ENCODE measurements at regions not wholly inside any gene's neighbourhood (a gene's known extent, or its start where the extent isn't known, plus 50 kb on each side); places are given as distances from the start of the nearest gene placed in this dataset.
A peak's percentile ranks its signal among the peaks of the same experiment; 100 is the strongest.

DNA sequence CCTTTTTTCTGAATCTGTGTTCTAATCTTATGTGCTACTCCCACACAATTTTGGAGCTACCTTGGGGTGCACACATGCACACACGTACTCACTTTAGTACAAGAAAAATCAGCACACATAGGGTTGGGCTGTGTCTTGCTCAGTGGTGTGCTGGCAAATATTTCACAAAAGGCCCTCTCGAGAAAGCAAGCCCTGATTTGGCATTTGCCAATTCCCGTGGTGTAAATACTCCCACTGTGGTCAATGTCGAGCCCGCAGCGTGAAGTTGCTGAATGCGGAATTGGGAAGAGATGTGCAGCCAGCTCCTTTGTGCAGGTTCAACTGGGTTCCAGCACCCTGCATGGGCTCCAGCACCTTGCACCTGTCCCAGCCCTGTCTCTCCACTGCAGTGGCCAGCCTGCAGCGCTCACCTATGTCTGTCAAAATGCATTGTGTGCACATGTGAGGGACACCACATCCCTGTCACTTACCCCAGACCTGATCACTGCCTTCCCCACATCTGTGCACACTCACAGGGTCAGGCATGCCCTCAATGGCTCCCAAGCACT is 78.4 kb upstream of the WNT4 start:
- no peak for DNase-seq (ENCODE audit: low read depth, low spot score)

DNA sequence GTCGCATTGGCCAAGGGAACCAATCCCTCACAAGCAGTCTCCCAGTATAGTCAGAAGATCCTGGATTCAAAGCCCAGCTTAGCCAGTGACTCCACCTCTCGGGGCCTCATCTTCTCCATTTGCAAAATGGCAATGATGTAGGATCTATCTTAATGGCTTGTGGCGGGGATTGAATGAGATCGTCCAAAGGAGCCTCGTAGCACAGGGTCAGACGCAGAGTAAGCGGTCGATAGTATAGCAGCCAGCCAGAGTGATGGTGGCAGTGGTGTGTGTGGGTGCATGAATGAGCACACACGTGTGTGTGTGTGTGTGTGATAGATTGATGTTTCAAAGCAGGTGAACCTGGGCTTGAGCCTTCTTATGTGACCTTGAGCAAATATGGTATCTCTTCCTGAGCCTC is 79.8 kb upstream of the WNT4 start:
- DNase-seq (ENCODE audit: low read depth, low spot score) = no peak

DNA sequence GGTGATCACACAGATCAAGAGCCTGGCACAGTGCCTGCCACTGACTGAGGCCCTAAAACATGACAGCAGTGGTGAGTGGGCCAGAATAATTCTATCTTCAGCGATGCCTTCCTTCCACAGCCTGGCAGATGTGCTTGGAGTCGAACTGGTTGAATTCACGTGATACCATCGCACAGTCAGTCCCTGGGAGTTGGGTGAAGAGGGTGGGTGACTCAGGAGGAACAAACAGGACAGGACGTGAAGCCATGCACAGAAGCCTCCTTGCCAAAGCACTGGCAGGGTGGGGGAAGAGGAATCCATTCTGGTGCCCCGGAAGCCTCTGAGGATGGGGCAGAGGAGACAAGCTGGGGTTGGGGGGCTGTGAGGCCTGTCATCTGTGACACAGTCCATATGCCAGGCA is 80.3 kb upstream of the WNT4 start:
- no peak for DNase-seq (ENCODE audit: low read depth, low spot score)

DNA sequence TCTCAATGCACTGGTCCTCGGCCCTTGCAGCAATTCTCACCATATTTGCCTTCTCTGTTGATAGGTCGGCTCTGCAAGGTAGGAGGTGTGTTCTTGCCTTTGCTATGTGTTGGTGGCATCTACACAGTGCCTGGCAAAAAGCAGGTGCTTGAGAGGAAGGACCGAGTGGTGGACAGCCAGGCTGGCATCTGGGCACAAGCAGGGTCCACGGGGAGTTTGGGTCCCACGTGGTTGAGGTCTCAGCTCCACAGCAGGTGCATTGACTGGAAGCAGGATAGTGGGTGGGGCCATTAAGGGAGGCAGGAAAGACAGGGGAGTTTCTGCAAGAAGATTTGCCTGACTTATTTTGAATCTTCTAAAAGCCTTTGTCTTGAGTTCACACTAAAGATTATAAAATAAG is 81.2 kb upstream of the WNT4 start:
- no peak for DNase-seq (ENCODE audit: low read depth, low spot score)

- DNase-seq (ENCODE audit: low read depth, low spot score) = no peak
Measured at GRCh38 chr1:22224631-22225030, 81.7 kb upstream of the WNT4 start.

DNA sequence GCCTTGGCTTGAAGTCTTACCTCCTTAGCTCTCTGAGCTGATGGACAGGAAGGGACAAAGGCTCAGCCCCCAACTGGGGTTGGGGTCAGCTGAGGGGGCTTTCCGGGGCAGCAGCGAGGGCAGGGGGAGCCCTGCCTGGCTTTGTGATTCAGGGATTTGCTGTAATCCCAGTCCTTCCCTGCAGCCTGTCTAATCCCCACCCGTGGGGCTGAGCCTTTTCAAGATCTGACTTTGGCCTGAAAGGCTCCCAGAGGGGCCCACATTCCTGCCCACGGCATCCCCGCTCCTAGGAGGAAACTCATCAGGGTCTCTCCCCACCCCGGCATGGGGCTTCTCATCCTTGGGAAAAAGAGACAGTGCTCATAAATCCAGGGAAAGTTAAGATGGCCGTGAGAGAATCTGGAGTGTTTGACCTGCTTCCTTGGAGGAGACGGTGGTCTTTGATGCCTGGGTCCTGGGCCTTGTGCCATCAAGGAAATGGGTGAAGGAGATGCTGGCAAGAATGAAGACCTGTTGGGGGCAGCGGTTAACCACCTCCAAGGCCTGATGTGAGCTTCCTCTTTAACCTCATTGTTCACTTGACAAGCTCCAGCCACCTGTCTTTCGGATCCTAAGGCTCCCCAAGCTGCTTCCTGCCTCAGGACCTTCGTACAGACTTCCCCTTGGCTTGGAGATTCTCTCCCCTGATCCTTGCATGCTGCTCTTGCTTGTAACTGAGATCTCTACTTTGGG is 83.1 kb upstream of the WNT4 start:
- peak; percentile 55 for DNase-seq (ENCODE audit: low read depth, low spot score)

DNA sequence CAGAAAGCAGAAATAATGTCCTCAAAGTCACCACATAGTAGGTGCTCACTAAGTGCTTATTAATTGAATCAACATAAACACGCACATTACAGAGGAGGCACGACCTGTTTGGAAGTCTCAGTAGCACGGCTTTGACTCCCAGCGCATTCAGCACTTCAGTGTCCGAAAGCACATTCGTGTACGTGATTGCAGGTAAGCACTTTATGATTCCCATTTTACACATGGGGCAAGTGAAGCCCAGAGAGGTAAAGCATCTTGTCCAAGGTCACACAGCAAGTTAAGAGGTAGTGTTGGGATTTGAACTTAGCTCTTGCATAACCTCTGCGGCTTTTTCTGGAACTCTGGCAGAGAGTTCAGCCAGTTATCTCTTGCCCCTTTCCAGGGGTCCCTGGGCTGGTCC is 85.2 kb upstream of the WNT4 start:
- no peak for DNase-seq (ENCODE audit: low read depth, low spot score)

DNA sequence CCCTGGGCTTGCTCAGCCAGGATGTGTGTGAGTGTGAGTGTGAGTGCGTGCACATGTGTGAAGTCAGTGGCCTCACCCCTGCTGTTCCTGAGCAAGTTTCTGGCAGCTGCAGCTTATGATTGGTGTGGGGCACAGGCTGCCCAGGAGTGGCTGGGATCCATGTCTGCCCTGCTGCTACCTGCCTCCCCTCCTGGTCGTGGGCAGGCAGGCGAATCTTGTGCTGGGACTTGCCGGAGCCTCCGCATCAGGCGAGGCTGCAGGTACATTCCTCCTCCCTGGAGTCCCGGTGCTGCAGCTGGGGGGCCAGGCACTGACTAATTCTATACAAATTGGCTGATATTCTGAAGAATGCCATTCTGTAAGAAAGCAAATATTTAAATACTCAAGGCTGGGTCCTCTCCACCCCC is 85.6 kb upstream of the WNT4 start:
- no peak for DNase-seq (ENCODE audit: low read depth, low spot score)

DNA sequence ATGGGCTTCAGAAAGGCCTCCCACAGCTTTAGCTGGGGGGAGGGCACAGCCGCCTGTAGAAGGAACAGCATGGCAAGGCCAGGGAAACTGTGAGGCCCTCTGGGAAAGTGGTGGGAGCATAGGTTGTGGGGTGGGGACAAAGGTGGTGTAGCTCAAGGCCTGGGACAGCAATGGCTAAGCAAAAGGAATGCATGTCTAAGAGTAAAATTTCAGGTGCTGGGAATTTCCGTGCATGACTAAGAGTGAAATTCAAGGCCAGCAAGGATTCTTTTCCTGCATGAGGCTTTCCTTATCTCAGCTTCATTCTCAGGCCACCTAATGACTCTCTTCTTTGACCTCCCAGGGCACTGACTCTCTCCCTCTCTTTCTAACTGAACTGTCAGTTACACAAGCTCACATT is 86.5 kb upstream of the WNT4 start:
- no peak for DNase-seq (ENCODE audit: low read depth, low spot score)

DNA sequence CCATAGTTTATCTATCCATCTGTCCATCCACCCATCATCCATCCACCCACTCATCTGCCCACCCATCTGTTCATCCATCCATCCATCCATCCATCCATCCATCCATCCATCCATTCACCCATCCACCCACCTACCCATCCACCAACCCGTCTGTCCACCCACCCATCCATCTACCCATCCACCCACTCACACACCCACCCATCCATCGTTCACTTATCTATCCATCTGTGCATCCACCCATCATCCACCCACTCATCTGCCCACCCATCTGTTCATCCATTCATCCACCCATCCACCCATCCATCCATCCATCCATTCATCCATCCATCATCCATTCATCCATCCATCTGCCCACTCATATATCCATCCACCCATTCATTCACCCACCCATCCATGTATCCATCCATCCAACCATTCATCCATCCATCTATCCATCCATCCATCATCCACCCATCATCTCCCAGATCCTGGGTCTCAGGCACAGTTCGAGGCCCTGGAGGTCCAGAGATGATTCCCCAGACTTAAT is 88.2 kb upstream of the WNT4 start:
- no peak for DNase-seq (ENCODE audit: low read depth, low spot score)

DNA sequence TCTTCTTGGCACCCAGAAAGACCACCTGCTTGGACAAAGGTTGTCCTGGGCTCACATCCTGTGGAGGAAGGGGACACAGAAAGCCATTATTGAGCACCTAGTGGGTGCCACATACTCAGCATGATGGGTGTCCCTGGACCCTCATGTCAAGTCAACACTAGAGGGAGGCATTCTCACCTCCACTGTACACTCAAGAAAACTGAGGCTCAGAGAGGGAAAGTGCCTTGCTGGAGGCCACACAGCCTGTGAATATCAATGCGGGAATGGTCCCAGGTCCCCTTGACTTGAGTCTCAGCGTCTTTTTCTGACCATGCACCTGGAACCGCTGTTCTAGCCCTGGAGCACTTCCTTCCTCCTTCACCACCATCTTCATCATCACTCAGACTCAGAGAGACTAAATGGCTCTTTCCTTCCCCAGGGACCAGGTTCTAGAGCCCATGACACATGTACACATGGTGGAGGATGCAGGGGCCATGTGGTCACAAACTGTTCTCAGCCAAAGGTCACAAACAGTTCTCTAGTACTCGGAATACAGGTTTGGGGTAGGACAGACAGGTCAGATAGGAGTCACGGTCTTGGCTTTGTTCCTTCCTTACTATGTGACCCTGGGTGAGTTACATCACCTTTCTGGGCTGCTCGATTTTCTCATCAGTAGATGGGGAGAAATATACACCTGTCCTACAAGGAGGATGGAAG is 89.2 kb upstream of the WNT4 start:
- no peak for DNase-seq (ENCODE audit: low read depth, low spot score)

DNA sequence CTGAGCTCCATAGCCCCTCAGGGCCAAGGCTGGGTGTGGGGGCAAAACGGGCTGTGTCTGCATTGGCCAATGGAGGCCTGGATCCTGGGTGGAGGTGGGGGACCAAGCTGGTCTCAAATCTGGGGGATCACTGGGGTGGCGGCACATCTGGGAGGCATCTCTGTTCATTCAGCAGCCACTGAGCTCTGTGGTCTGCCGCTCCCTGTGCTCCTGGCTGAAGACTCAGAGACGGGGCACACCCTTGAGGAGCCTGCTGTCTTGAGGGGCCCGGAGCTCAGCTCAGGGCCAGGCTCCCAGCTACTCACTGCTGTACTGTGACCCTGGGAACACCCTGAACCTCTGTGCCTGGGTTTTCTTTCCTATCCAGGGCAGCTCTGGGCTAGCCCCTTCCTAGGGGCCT is 90.3 kb upstream of the WNT4 start:
- no peak for DNase-seq (ENCODE audit: low read depth, low spot score)

DNA sequence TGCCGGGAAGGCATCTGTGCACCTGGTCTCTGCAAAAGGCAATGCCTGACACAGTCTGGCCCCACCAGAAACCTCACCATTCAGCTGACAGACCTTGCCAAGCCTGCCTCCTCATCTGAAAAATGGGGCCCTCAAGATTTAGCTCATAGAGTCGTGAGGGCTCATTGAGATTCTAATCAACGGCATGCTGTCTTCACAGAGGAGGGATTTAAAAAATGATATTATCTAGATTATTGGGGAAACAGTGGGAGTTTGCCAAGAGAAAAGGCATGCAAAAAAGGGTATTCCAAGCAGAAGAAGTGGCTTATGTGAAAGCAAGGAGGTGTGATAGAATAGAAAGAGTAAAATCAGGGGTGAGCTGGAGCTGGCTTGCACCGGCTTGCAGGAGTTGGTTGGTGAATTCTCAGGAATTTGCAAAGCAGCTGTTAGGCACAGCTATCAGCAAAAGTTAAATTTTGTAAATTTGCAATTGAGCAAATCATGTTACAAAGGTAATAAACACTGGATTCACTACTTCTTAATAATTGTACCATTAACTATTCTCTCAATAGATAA is 91.7 kb upstream of the WNT4 start:
- no peak for DNase-seq (ENCODE audit: low read depth, low spot score)

DNA sequence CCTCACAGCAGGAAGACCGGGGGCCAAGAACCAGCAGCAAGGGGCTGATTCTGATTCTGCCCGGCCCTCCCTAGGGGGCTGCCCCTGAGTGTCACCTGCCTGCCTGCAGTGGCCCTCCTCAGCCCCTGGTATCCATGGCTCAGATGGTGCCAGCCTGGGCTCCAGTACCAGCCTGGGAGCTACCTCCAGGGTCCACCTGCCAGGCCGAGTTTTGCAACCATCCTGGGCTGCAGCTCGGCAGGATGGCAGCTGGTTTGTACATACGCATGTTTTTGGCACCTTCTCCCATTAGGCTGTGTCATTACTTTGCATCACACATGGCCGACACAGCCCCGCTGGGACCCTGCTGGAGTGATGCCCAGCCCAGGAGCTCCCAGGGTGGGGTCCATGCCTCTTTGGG is 93.3 kb upstream of the WNT4 start:
- no peak for DNase-seq (ENCODE audit: low read depth, low spot score)

- DNase-seq (ENCODE audit: low read depth, low spot score) = no peak
Measured at GRCh38 chr1:22236900-22237299, 94.0 kb upstream of the WNT4 start.

DNA sequence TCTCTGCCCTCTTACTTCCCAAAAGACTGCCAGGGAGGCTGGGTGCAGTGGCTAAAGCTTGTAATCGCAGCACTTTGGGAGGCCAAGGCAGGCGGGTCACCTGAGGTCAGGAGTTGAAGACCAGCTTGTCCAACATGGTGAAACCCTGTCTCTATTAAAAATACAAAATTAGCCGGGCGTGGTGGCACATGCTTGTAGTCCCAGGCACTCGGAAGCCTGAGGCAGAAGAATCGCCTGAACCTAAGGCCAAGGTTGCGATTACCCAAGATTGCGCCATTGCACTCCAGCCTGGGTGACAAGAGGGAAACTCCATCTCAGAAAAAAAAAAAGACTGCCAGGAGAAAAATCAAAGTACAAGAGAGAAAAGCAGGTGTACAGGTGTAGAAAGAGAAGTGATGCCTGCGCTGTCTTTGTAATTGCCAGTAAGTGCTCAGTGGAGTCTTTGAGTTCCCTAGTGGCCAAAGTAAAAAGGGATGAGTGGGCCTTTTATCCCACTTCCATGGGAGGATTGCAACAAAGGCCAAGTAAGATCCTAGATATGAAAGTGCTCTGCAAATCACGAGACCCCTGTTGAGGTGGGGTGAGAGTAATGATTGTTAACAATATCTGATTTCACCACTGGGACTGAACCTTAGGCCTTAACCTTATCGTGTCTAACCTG is 94.7 kb upstream of the WNT4 start:
- no peak for DNase-seq (ENCODE audit: low read depth, low spot score)

DNA sequence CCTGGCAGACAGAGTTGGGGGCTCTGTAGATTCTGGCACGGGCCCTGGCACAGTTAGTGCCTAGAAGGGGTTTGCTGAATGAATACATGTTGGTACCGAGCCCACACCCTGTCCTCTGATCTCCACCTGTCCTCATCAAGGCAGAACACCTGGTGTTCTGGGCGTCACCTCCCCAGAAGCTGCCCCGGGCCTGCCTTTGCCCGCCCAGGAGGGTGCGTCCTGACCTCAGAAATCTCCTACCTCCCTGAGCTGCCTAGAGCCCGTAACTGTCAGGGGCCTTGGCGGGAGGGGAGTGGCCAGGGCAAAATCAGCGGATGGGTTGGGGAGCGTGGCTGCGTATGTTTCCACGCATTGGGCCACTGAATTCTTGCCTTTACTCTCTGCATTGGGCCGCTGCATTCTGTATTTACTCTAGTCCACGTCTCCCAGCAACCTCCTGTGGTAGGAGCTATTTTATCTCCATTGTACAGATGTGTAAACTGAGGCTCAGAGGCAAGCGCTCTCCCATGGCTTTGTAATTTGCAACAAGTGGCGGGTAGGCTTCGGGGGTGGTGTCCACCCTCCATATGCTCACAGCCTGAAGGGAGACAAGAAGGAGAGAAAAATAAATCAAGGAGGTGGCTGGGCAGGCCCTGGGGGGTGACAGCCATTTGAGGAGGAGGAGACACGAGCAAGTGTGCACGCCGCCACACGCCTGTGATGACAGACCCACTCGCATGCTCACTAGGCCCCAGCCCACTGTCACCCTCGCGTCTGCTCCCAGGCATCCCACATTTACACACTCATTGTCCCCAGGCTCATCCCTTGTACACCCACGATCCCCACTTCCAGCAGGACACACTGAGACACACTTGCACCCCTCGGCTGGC is 95.7 kb upstream of the WNT4 start:
- no peak for DNase-seq (ENCODE audit: low read depth, low spot score)

GRCh38 chr1:22239378-22239777 is 96.5 kb upstream of the WNT4 start:
- no peak for DNase-seq (ENCODE audit: low read depth, low spot score)

- no peak for DNase-seq (ENCODE audit: low read depth, low spot score)
Measured at GRCh38 chr1:22241250-22241649, 98.4 kb upstream of the WNT4 start.

- DNase-seq (ENCODE audit: low read depth, low spot score) = no peak
Measured at GRCh38 chr1:22241811-22242210, 98.9 kb upstream of the WNT4 start.

- DNase-seq (ENCODE audit: low read depth, low spot score) = peak; percentile 36
Measured at GRCh38 chr1:22245100-22245650, 102.3 kb upstream of the WNT4 start.

All from ELF-1 (cell line).